GM18520 (cell line): ENCODE measurements at regions not wholly inside any gene's neighbourhood (a gene's known extent, or its start where the extent isn't known, plus 50 kb on each side); places are given as distances from the start of the nearest gene placed in this dataset.
A peak's percentile ranks its signal among the peaks of the same experiment; 100 is the strongest.
"Not testable (repeated sequence)": the region's sequence is repeated elsewhere in the genome, so short reads cannot be mapped to it uniquely, and the experiment has no call there.

Experiments used
- ATAC-seq: cut with Tn5 transposase; IDR thresholded peaks from one replicate; pipeline ENCODE4 v1.9.1; 2021; ENCODE audit not compliant: unreplicated experiment

GRCh38 chr5:117741655-117742206 is 1167.1 kb upstream of the SEMA6A start:
- no peak for ATAC-seq

GRCh38 chr5:117740268-117740667 is 1165.6 kb upstream of the SEMA6A start:
- no peak for ATAC-seq

- ATAC-seq, result no peak
Measured at GRCh38 chr5:117738571-117738970, 1163.9 kb upstream of the SEMA6A start.

- ATAC-seq, result no peak
Measured at GRCh38 chr5:117736698-117737097, 1162.1 kb upstream of the SEMA6A start.

GRCh38 chr5:117734056-117734455 is 1159.4 kb upstream of the SEMA6A start:
- no peak for ATAC-seq

- no peak for ATAC-seq
Measured at GRCh38 chr5:117733051-117733450, 1158.4 kb upstream of the SEMA6A start.

- ATAC-seq, result no peak
Measured at GRCh38 chr5:117732264-117732663, 1157.6 kb upstream of the SEMA6A start.

GRCh38 chr5:117731446-117731845 is 1156.8 kb upstream of the SEMA6A start:
- no peak for ATAC-seq

GRCh38 chr5:117720784-117721183 is 1146.2 kb upstream of the SEMA6A start:
- not testable (repeated sequence) for ATAC-seq

- ATAC-seq, result no peak
Measured at GRCh38 chr5:117719413-117719812, 1144.8 kb upstream of the SEMA6A start.

GRCh38 chr5:117713585-117714198 is 1139.1 kb upstream of the SEMA6A start:
- no peak for ATAC-seq

- no peak for ATAC-seq
Measured at GRCh38 chr5:117701062-117701461, 1126.4 kb upstream of the SEMA6A start.

- no peak for ATAC-seq
Measured at GRCh38 chr5:117692606-117693005, 1118.0 kb upstream of the SEMA6A start.

- no peak for ATAC-seq
Measured at GRCh38 chr5:117691081-117691870, 1116.7 kb upstream of the SEMA6A start.

- no peak for ATAC-seq
Measured at GRCh38 chr5:117690612-117691011, 1116.0 kb upstream of the SEMA6A start.

- no peak for ATAC-seq
Measured at GRCh38 chr5:117686926-117687325, 1112.3 kb upstream of the SEMA6A start.

GRCh38 chr5:117682416-117682815 is 1107.8 kb upstream of the SEMA6A start:
- no peak for ATAC-seq

GRCh38 chr5:117681431-117682254 is 1107.0 kb upstream of the SEMA6A start:
- ATAC-seq, result peak; percentile 54

- no peak for ATAC-seq
Measured at GRCh38 chr5:117680426-117680825, 1105.8 kb upstream of the SEMA6A start.

- no peak for ATAC-seq
Measured at GRCh38 chr5:117679046-117679445, 1104.4 kb upstream of the SEMA6A start.

- no peak for ATAC-seq
Measured at GRCh38 chr5:117675646-117676045, 1101.0 kb upstream of the SEMA6A start.
